ENCODE measurements at regions not wholly inside any gene's neighbourhood (a gene's known extent, or its start where the extent isn't known, plus 50 kb on each side); places are given as distances from the start of the nearest gene placed in this dataset.

DNA sequence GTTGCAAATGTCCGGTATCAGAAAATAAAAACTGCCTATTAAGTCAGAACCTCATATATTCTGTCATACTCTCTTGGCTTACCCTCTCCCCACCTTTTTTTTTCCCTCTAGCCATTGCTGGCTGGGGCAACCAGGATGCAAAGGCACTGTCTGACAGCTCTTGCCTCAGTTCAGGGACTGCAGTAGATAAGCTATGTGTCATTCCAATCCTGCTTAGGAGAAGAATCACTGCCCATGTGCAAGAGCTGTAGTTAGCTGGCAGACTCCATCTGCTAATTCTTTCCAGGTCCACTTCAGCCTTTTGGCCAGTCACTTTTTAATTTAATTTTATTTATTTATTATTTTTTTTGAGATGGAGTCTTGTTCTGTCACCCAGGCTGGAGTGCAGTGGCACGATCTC is 895.6 kb upstream of the SLC10A2 start:
- TF ChIP-seq, protein P1, sequence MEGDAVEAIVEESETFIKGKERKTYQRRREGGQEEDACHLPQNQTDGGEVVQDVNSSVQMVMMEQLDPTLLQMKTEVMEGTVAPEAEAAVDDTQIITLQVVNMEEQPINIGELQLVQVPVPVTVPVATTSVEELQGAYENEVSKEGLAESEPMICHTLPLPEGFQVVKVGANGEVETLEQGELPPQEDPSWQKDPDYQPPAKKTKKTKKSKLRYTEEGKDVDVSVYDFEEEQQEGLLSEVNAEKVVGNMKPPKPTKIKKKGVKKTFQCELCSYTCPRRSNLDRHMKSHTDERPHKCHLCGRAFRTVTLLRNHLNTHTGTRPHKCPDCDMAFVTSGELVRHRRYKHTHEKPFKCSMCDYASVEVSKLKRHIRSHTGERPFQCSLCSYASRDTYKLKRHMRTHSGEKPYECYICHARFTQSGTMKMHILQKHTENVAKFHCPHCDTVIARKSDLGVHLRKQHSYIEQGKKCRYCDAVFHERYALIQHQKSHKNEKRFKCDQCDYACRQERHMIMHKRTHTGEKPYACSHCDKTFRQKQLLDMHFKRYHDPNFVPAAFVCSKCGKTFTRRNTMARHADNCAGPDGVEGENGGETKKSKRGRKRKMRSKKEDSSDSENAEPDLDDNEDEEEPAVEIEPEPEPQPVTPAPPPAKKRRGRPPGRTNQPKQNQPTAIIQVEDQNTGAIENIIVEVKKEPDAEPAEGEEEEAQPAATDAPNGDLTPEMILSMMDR (IDR thresholded peaks at IDR 0.05): no peak
- TF ChIP-seq POLR2A (IDR thresholded peaks at IDR 0.05): no peak

All from breast epithelium (tissue), 3 donors.